Tibial nerve (tissue), 4 donors: ENCODE measurements at regions not wholly inside any gene's neighbourhood (a gene's known extent, or its start where the extent isn't known, plus 50 kb on each side); places are given as distances from the start of the nearest gene placed in this dataset.
A peak's percentile ranks its signal among the peaks of the same experiment; 100 is the strongest.

ENCODE experiments used
- DNase-seq, 2 donors: peaks; one replicate each; pipeline ENCODE4 v3.0.0-alpha.2; 2019; ENCODE audit warnings: low spot score in 2 of 2
- H3K27ac ChIP-seq, 4 donors: fragments of 200-600 bp; sonication (generic) in 3 of 4; one replicate each; pipeline ENCODE4 v1.5.1; 2017 to 2019; ENCODE audit warnings: mild to moderate bottlenecking in 1 of 4
- H3K27me3 ChIP-seq, 2 donors: fragments of 200-600 bp; sonication (generic) in 1 of 2; one replicate each; pipeline versions ENCODE4 v1.5.1 to v1.6.0; 2017 to 2019
- H3K36me3 ChIP-seq, 3 donors: fragments of 200-600 bp; sonication (generic); one replicate each; pipeline ENCODE4 v1.5.1; 2018 to 2019
- H3K4me1 ChIP-seq, 4 donors: fragments of 200-600 bp; sonication (generic) in 3 of 4; one replicate each; pipeline ENCODE4 v1.5.1; 2017 to 2019
- H3K4me3 ChIP-seq, 4 donors: fragments of 200-600 bp; sonication (generic) in 3 of 4; one replicate each; pipeline ENCODE4 v1.5.1; 2017 to 2019; ENCODE audit warnings: mild to moderate bottlenecking in 1 of 4, moderate library complexity in 1 of 4
- H3K9me3 ChIP-seq, 4 donors: fragments of 200-600 bp; sonication (generic) in 3 of 4; one replicate each; pipeline ENCODE4 v1.5.1; 2017 to 2019
- EP300 ChIP-seq, 2 donors: sonication (generic); formaldehyde crosslinking; IDR thresholded peaks; one replicate each; pipeline ENCODE4 v1.6.1; 2017; ENCODE audit warnings: antibody characterized with exemption in 2 of 2, mild to moderate bottlenecking in 1 of 2
- POLR2A ChIP-seq, 2 donors: fragments of 450-650 bp; IDR thresholded peaks; one replicate each; pipeline ENCODE4 v1.6.1; 2017; ENCODE audit warnings: antibody characterized with exemption in 2 of 2, mild to moderate bottlenecking in 2 of 2, moderate library complexity in 2 of 2
- WGBS, 2 donors: methylation state at CpG; one replicate each; pipeline ENCODE4 v1.1.5; 2018; 5-methylcytosine and 5-hydroxymethylcytosine counted together
- TF ChIP-seq, protein P1 (sequence below), 5 experiments: fragments of 200-600 bp in 3 of 5; fragments of 450-650 bp in 2 of 5; sonication (generic) in 3 of 5; IDR thresholded peaks; one replicate each; pipeline ENCODE4 v1.5.1; 2016 to 2019; ENCODE audit warnings: antibody characterized with exemption in 5 of 5, mild to moderate bottlenecking in 3 of 5, moderate library complexity in 2 of 5

GRCh38 chr7:106353944-106354343 is 69.2 kb upstream of the NAMPT start:
- Histone ChIP-seq H3K9me3 (peaks cover 0 to 17% (median 0%) of the 10 kb centered on the region in 4 donors), H3K4me1 (no peaks in the 10 kb centered on the region), H3K36me3 (no peaks in the 10 kb centered on the region), H3K27me3 (no peaks in the 10 kb centered on the region), H3K4me3 (no peak overlapping the region), H3K27ac (no peak overlapping the region)
- WGBS, 2 donors: 0 to 2% methylated on average over 1 of the region's 1 CpG
- DNase-seq: no peak
- TF ChIP-seq EP300 (IDR thresholded peaks at IDR 0.05): no peak
- no peak for TF ChIP-seq POLR2A (IDR thresholded peaks at IDR 0.05)
- TF ChIP-seq, protein P1, sequence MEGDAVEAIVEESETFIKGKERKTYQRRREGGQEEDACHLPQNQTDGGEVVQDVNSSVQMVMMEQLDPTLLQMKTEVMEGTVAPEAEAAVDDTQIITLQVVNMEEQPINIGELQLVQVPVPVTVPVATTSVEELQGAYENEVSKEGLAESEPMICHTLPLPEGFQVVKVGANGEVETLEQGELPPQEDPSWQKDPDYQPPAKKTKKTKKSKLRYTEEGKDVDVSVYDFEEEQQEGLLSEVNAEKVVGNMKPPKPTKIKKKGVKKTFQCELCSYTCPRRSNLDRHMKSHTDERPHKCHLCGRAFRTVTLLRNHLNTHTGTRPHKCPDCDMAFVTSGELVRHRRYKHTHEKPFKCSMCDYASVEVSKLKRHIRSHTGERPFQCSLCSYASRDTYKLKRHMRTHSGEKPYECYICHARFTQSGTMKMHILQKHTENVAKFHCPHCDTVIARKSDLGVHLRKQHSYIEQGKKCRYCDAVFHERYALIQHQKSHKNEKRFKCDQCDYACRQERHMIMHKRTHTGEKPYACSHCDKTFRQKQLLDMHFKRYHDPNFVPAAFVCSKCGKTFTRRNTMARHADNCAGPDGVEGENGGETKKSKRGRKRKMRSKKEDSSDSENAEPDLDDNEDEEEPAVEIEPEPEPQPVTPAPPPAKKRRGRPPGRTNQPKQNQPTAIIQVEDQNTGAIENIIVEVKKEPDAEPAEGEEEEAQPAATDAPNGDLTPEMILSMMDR (IDR thresholded peaks at IDR 0.05): no peak

- no peaks in the 10 kb centered on the region for H3K4me1 ChIP-seq
- no peak overlapping the region for H3K4me3 ChIP-seq
- DNase-seq: no peak
- H3K9me3 ChIP-seq: peaks cover 0 to 24% (median 0%) of the 10 kb centered on the region in 4 donors
- no peaks in the 10 kb centered on the region for H3K36me3 ChIP-seq
- no peaks in the 10 kb centered on the region for H3K27me3 ChIP-seq
- no peak overlapping the region for H3K27ac ChIP-seq
- TF ChIP-seq EP300 (IDR thresholded peaks at IDR 0.05) (no peak), POLR2A (IDR thresholded peaks at IDR 0.05) (no peak)
- TF ChIP-seq, protein P1 (IDR thresholded peaks at IDR 0.05): no peak
These were observed 63.4 kb upstream of the NAMPT start for GRCh38 chr7:106348231-106348630.

DNA sequence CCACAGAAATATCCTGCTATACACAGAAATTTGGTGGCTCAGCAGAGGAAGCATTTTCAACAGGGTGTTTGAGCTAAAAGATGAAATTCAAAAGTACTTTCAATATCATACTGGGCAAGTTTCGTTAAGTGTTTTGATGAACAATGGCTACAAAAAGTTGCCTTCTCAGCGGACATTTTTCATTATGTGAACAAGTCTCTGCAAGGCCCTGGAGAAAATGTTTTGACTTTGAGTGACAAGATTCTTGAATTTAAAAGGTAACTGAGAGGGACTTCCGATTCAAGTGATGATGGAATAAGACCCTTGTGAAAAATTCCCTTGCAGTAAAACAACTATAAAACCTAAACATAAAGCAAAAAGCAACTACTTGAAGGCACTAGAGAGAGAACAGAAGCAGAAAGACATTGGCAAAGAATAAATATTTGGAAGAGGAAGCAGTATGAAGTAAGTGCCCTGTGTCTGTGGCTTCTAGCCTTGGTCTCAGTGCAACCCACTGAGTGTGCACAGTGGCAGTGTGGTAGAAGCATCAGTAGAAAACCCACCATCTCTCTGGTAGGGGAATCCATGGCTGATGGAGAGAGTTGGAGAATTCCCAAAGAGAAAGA is 62.5 kb upstream of the NAMPT start:
- Histone ChIP-seq H3K27me3 (no peaks in the 10 kb centered on the region), H3K36me3 (no peaks in the 10 kb centered on the region), H3K4me1 (no peaks in the 10 kb centered on the region), H3K9me3 (peaks cover 0 to 33% (median 0%) of the 10 kb centered on the region in 4 donors), H3K4me3 (no peak overlapping the region), H3K27ac (no peak overlapping the region)
- 90% methylated on average over 3 of the region's 3 CpGs for WGBS, 2 donors
- TF ChIP-seq POLR2A (IDR thresholded peaks at IDR 0.05) (no peak), EP300 (IDR thresholded peaks at IDR 0.05) (no peak)
- TF ChIP-seq, protein P1 (IDR thresholded peaks at IDR 0.05): no peak
- DNase-seq: no peak

- H3K27me3 ChIP-seq: no peaks in the 10 kb centered on the region
- no peak for DNase-seq
- H3K36me3 ChIP-seq: no peaks in the 10 kb centered on the region
- no peak for TF ChIP-seq POLR2A (IDR thresholded peaks at IDR 0.05)
- peak; percentile 74 to 85 for TF ChIP-seq EP300 (IDR thresholded peaks at IDR 0.05)
- peaks cover 0 to 38% (median 0%) of the 10 kb centered on the region in 4 donors for H3K9me3 ChIP-seq
- H3K27ac ChIP-seq: peak overlapping the region in 1 of 4 donors; percentile 25
- H3K4me3 ChIP-seq: no peak overlapping the region
- no peaks in the 10 kb centered on the region for H3K4me1 ChIP-seq
- WGBS, 2 donors: 69 to 79% methylated on average over 2 of the region's 2 CpGs
These were observed 62.0 kb upstream of the NAMPT start for GRCh38 chr7:106346678-106347217.

- 74 to 75% methylated on average over 2 of the region's 2 CpGs for WGBS, 2 donors
- H3K4me1 ChIP-seq: no peaks in the 10 kb centered on the region
- H3K27ac ChIP-seq: peak overlapping the region in 1 of 4 donors; percentile 25
- peaks cover 0 to 44% (median 0%) of the 10 kb centered on the region in 4 donors for H3K9me3 ChIP-seq
- H3K36me3 ChIP-seq: no peaks in the 10 kb centered on the region
- no peak for TF ChIP-seq EP300 (IDR thresholded peaks at IDR 0.05)
- TF ChIP-seq POLR2A (IDR thresholded peaks at IDR 0.05): no peak
- no peaks in the 10 kb centered on the region for H3K27me3 ChIP-seq
- H3K4me3 ChIP-seq: no peak overlapping the region
- no peak for DNase-seq
These were observed 61.4 kb upstream of the NAMPT start for GRCh38 chr7:106346167-106346677.

GRCh38 chr7:106345421-106346166 is 60.8 kb upstream of the NAMPT start:
- no peak for TF ChIP-seq POLR2A (IDR thresholded peaks at IDR 0.05)
- TF ChIP-seq, protein P1 (IDR thresholded peaks at IDR 0.05): no peak
- TF ChIP-seq EP300 (IDR thresholded peaks at IDR 0.05): no peak
- WGBS, 2 donors: 65 to 73% methylated on average over 2 of the region's 2 CpGs
- H3K27ac ChIP-seq: peak overlapping the region in 1 of 4 donors; percentile 38
- peaks cover 0 to 48% (median 0%) of the 10 kb centered on the region in 4 donors for H3K9me3 ChIP-seq
- H3K4me1 ChIP-seq: no peaks in the 10 kb centered on the region
- no peaks in the 10 kb centered on the region for H3K27me3 ChIP-seq
- no peak for DNase-seq
- H3K36me3 ChIP-seq: no peaks in the 10 kb centered on the region
- no peak overlapping the region for H3K4me3 ChIP-seq
